ENCODE measurements at regions not wholly inside any gene's neighbourhood (a gene's known extent, or its start where the extent isn't known, plus 50 kb on each side); places are given as distances from the start of the nearest gene placed in this dataset.

- TF ChIP-seq CTCF (IDR thresholded peaks at IDR 0.05; ENCODE audit: low read depth, low read length, poor library complexity, severe bottlenecking) = no peak
- TF ChIP-seq EZH2phosphoT487 (IDR thresholded peaks at IDR 0.05; ENCODE audit: borderline replicate concordance, low read length) = no peak
Measured at GRCh38 chr21:27477296-27477695, 510.4 kb upstream of the ADAMTS5 start.
